NCI-H510A treated with DMSO at 0.1 percent for 48 hours (cell line): ENCODE measurements at regions not wholly inside any gene's neighbourhood (a gene's known extent, or its start where the extent isn't known, plus 50 kb on each side); places are given as distances from the start of the nearest gene placed in this dataset.

ENCODE experiments used
- DNase-seq: peaks from one replicate; lab custom pipeline; 2025; lab: John Stamatoyannopoulos, UW

DNA sequence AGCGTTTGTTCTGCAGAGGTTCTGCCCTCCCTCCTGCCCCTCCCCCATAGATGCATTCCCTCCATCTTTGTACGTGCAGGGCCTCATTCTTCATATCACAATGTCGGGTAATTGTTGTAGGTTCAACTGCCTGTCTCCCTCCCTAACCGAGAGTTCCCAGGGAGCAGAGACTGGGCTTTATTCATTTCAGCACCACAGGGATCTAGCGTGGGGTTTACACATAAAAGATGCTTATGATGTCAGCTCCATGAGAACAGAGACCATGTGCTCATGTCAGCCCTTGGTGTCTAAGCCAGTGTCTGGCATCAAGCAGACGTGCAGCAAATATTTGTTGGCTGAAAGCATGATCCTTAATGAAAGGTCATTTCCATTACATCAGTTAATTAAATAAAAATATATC, 298.9 kb upstream of the TRIB2 start:
- DNase-seq = no peak

DNA sequence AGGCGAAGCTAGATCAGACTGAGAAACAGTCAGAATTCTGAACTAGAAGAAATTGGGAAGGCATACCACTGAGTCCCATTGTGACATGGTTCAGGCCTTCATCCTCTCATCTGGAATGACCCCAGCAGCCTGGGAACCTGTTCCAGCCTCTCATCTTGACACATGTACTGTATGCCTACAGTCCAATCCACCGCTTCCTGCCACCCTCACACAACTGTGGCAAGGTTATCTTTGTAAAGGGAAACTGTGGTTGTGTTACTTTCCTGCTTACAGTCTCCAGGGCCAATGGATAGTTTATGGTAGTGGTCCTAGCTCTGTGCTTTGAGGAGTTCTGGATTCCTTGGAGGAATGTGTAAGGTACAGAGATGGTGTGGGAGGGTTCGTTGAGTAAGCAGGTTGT, 296.9 kb upstream of the TRIB2 start:
- DNase-seq = no peak

DNA sequence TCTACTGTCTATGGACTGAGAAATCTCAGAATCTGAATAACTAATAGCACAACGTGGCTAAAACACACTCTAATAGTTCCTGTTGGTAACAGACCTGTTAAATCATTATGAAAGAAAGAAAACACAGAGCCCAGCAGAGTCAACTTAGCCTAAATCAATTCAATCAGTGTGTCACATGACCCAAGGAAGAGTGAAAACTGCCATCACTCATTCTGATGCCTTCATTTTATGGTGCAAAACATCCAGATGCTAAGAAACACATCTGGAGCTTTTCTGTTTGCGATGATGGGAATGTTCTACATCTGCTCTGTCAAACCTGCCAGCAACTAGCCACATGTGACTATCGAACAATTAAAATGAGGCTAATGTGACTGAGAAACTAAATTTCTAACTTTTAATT, 295.7 kb upstream of the TRIB2 start:
- DNase-seq = no peak

DNA sequence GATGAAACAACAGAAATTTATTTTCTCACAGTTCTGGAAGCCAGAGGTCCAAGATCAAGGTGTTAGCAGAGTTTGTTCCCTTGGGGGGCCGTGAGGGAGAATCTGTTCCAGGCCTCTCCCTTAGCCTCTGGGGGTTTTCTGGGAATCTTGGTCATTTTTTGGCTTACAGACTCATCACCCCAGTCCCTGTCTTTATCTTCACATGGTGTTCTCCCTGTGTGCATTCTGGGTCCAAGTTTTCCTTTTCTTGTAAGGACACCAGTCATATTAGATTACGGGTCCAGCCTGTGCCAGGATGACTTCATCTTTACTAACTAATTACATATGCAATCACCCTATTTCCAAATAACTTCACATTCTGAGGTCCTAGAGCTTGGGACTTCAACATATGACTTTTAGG, 292.5 kb upstream of the TRIB2 start:
- no peak for DNase-seq

DNA sequence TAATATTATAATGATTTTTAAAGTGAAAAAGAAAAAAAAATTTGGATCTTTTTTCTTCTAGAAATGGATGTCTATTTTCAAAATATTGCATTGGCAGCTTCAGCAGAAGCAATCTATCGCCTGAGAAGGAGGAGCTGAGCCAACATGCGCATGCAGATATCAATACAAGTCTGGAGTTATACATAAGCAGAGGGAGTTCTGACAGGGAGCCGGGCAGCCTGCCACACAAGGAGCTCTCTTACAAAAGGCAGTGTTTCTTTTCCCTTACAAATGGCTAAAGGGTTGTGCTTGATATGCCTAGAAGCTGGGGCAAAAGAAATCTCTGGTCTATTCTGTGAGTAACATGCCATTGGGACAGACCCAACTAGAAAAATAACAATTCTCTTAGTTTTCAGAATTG, 291.9 kb upstream of the TRIB2 start:
- DNase-seq = no peak

DNA sequence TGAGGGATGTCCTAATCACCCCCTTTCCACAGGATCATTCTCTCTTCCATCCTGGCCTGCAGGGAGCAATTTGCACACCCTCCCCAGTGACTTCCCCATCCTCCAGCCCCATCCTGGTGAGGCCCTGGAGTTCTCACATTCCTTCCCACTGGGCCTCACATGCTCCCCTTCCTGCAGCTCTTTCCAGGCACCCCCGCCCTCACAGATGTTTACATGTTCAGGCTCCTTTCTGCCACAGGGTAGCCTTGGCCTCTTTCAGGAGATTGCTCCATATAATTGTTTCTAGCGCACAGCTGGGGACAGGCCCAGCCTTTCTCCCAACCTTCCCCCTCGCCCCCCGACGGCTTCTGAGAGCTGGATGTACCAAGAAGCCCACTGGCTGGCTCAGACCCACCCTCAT, 288.4 kb upstream of the TRIB2 start:
- no peak for DNase-seq

DNA sequence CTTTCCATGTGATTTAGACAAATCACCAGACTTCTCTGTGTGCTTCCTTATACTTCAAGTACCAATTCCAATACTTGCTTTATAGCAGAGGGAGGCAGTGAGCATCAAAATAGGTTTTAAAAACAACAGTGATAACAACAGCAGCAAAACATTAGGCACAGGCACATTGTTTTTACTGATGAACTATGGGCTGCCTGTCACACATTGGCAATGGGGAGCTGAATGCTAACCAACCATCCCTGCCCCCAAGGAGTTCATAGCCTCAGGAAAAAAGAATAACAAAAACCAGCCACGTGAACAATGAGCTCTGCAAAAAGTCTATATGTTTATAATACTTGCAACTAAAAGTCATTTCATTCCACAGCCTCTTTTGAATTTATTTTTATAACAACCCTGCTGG, 287.9 kb upstream of the TRIB2 start:
- no peak for DNase-seq

DNA sequence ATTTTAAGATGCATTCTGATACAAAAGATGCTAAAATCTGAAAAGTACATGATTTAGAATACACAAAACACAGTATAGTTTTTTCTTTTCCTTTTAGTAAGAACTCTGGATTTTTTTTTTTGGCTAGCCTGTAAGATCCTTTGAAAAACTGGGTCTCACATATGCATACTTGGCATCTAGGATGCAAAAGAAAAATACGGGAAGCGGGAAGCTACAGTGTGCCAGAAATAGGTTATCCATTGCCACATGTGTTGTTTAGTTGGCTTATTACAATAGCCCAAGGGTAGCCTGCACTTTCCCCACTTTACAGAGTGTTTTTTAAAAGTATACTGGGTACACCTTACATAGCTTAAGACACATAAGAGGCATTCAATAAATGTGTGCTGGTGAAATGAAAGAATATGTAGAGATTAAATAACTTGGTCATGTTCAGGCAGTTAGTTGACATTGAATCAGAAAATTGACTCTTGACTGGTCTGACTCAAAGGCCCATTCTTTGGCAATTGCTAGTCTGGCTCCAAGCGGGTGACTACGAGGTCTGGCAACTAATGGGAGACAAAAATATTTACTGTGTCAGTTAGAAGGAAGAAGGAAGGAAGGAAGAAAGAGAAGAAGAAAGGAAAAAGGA, 286.8 kb upstream of the TRIB2 start:
- no peak for DNase-seq

DNA sequence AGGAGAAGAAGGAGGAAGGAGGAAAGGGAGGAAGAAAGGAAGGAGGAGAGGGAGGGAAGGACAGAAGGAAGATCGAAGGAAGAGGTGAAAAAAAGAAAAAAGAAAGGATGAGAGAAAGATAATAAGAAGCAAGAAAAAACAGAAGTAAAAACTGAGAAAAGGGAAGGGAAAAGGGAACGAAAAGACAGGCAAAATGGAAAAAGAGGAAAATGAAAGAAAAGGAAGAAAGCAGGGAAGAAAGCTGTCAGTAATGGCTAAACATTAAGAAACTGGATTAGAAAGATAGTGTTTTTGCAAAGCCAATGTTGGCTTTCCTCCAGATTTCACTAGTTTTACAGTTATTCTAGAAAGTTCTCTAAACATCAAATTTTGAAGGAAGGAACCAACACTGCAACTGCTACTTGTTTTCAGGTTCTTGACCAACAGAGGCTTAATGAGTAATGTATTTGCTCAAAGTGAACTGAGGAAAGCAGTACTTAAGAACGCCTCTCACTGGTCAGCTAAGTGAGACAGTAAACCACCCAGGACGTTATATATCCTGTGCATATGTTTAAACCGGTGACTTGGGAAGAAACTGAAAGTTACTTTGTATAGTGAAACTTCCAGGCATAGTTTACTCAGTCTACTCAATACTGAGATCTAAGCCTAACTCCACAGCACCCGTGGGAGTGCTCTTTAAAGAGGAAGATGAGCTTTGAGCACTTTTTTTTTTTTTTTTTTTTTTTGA, 286.2 kb upstream of the TRIB2 start:
- no peak for DNase-seq

DNA sequence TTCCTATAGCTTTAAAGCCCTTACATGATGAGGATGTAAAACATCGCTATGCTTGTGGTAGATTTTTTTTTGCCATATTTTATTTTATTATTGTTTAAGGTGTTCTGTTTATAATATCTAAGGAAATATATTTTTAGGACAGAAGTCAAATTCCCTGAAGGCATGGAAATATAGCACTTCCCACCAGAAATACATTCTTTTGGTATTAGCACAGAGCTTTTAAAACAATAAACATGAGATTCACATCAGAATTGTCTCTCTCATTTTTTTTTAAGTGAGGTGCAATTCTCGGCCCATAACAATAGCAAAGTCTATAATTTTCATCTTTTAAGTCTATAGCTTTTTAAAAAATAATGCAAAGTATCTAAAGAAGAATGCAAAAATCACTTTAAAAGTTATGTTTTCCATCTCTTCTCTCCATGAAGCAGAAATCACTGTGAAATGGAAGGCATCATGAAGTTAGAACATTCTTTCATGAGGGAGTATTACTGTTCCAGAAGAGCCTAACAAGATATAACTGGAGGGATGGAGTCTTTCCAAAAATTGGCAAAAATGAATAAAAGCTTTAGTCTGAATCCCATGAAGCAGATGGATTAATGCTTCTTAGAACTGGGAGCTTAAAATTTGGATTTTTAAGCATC, 283.6 kb upstream of the TRIB2 start:
- no peak for DNase-seq

DNA sequence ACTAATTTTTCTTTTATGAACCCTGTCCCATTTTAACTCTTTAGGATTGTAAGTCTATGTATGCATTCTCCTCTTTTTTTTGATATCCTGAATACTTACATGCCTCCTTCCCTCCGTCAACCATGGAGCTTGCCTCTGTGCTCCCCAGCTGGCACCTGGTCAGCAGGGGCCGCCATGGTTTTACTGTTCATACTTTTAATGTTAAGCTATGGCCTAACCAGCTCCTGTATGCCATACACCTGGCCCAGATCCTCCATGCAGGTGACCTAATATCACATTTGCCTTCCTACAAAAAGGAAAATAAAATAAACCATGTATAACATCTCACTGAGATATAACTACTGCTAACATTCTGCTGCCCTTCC, 283.1 kb upstream of the TRIB2 start:
- no peak for DNase-seq

DNA sequence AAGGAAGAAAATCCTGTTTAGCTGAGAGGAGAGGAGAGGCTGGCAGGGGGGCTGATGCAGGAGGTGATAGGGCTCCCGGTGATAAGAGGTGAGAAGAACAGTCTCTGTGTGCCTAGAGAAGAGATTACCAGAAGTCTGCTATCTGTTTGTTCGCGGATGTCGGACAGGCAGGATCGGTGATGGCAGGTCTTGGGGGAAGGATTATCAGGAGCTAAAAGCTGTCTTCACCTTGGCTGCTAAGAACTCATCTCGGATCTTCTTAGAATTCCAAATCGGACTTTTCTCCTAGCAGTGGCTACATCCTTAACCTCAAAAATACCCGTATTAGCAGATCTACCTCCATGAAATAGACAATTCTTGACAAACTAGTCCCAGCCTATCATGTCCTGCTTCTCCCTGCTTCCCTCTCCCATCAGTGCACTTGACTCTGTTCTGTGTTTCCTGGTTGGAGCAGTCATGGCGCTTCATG, 282.1 kb upstream of the TRIB2 start:
- no peak for DNase-seq

DNA sequence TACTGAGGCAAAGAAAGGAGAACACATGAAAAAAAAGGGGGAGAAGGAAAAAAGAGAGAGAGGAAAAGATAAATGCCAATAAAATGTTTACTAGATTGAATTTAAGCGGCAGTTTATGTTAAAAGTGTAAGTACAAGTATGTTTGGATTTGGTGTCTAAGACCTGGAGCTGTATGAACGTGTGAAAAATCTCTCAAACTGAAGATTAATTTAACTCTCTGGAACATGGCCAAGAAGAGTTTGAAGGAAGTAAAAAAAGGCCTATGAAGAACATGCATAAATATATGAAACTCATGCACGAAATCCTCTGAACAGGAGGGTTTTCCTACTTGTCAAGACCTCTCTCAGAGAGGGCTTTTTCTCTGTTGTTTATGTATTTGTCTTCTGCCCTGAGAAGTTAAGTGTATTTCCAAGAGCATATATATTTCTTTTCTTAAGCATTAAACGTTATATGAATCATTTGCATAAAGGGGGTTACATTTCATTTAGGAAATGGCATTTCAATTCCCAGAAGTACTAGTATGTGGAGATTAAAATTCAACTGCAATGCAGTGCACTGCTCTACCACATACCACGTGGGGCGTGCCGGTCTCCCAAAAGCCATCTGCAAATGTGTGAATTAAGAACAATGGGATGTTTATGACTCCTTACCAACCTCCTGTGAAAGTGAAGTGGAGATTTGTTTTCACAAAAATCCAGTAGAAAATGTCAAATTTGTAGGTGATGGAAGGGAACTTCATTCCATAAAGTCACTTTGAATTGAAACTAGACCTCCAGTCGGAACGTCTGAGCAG, 281.1 kb upstream of the TRIB2 start:
- DNase-seq = no peak

DNA sequence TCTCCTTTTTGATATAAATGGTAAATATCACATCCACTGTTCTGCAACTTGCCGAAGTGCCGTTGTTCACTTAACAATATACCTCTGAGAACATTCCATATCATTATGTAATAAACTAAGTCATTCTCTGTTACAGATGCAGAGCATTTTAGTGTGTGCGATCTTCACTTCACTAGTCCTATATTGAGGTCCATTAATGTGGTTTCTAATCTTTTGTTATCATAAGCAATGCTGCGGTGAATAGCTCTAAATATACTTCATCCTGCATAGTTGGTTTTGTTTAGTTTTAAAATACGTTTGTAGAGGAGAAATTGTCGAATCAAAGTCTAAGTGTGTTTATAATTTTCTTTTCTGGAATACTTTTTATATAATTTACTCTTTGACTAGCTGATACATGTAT, 280.3 kb upstream of the TRIB2 start:
- DNase-seq = no peak

DNA sequence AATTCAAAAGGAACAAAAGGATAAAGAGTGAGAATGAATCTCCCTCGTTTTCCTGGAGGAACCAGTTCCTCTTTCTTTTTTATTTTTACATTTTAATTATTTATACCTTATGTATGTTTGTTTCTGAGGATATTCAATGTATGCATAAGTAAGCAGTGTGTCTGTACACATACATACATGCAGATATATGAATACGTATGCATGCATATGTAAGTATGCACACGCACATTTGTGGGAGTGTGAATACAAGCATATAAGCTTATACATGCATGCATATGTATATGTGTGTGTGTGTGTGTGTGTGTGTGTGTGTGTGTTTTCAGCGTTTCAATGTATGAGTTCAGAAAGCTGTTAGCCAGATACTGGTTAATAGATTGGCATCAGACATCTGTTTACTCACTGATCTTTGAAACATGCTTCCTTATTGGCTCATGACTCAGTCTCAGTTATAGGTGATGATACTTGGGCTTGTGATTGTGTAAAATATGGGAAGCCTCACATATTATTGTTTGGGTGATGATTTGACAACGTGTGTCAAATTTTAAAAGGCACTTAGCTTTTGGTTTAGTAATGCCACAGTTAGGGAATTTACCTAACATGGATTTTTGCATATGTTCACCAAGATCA, 279.7 kb upstream of the TRIB2 start:
- DNase-seq = no peak

DNA sequence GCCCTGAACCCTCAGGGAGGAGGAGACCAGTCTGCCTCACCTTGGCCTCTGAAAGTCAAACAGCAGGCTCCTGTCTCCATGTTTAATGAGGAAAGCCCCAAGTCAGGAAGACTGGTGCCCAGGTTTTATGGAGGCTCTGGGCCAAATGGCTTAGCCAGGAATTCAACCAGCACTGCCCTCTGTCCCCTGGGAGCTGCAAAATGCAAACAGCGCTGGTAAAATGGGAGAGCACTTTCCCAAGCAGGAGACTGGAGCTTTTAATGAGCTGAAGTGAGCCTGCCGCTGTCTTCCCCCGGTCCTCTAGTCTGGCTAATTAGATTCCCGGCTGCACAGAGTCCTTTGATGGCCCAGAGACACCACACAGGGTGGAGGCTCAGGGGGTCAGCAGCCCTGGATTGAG, 276.0 kb upstream of the TRIB2 start:
- DNase-seq = no peak

DNA sequence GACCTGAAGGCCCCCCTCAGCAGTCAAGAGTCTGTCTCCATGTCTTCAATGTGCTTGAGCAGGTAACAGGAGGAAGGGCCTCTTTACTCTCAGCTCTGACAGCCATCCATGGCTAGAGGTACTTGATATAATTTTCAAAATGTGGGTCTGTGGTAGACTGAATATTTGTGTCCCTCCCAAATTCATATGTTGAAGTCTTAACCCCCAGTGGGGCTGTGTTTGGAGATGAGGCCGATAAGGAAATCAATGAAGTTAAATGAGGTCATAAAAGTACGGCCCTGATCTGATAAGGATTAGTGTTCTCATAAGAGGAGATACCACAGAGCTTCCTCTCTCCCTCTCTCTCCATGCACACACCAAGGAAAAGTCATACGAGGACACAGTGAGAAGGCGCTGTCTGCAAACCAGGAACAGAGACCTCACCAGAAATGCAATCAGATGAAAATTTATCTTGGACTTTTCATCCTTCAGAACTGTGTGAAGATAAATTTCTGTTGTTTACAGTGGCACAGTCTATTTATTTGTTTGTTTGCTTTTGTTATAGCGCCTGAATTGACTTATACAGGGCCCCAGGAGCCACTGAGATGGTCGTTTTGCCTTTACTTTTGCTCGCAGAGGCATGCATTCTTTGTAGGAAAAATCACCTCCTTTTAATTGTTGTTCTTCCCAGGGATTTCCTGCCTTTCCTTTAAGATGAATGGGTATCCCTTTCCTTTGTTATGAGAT, 274.8 kb upstream of the TRIB2 start:
- no peak for DNase-seq

DNA sequence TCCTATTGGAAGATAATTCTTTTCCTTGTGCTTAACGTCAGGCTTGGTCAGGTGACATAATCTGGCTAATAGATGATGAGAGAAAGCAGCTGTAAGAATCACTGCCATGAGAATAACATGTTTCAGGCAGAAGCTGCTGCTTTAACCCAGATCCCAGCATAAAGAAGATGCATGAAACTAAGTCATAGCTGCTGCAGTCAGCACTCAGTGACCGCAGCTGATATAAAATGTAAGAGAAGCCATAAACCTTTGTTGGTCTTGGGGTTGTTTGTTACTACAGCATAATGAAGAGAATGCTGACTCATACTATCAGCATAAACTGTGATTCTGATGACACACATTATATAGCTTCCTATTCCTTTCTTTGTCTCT, 274.3 kb upstream of the TRIB2 start:
- no peak for DNase-seq

DNA sequence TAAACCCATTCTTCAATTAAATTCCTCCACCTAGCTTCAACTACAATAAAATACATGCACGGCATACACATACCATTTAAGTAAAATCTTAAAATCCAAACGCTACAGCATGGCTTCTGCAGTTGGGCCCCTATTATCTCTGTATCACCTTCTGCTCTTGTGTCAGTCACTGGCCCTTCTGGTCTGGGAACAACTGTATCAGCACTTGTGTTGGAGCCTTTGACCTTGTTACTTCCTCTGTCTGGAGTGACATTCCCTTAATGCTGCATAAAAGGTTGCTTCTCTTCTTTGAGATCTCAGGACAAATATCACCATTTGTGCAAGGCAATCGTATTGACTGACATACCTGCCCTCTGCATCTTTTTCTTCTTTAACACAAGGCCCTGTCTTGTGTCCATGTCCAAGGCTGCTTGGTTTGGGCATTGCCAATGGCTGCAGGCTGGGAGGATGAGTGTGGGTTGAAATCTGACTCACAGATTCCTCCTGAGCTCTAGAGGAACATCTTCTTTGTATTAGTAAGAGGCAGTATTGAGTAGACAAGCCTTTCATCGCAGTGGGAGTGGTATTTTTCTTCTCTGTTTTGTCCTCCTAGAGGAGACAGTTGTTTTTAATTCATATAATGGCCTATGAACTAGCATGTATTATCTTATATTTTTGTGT, 267.8 kb upstream of the TRIB2 start:
- no peak for DNase-seq

DNA sequence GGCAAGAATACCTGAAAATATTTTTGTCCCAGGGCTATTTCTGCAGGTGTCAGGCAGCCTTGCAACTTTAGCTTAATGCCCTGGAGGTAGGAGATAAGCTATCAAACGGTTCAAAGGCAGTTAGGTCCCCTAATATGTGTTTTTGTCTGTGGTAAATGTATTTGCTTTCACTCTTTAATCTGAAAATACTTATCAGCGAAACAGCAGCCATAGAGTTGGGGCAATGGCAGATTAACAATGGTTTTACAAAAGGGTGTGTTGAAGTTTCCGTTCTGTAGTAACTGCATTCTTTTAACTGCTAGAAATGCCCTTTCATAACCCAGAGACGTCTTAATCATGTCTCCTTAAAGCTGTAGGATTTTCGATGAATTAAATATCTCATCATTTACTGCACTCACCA, 265.0 kb upstream of the TRIB2 start:
- no peak for DNase-seq

DNA sequence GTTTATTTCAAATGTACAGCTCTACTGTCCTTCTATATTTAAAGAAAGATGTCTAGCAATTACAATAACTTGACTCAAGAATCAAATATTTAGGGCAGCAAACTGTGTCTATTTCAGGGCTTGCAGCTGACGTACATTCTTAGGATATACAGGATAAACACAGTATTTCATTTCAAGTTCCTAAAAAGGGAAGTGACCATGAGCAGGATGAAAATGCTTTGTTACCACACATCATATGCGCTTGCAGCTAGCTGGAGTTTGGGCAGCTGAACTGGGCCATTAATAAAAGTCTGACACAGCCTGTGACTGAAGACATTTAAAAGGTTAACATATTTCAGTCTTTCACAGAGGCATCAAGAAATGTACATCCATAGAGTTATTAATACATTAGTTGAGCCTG, 264.6 kb upstream of the TRIB2 start:
- DNase-seq = no peak
